GM18505 (cell line): ENCODE measurements at regions not wholly inside any gene's neighbourhood (a gene's known extent, or its start where the extent isn't known, plus 50 kb on each side); places are given as distances from the start of the nearest gene placed in this dataset.

Experiments used
- ATAC-seq: cut with Tn5 transposase; IDR thresholded peaks from one replicate; pipeline ENCODE4 v1.9.1; 2021; ENCODE audit not compliant: unreplicated experiment
- POLR2A ChIP-seq: IDR thresholded peaks from 4 replicates; pipeline ENCODE4 v1.6.1; 2011; ENCODE audit warnings: borderline replicate concordance; ENCODE audit not compliant: insufficient read depth, insufficient read length; ENCODE audit errors: extremely low read depth

DNA sequence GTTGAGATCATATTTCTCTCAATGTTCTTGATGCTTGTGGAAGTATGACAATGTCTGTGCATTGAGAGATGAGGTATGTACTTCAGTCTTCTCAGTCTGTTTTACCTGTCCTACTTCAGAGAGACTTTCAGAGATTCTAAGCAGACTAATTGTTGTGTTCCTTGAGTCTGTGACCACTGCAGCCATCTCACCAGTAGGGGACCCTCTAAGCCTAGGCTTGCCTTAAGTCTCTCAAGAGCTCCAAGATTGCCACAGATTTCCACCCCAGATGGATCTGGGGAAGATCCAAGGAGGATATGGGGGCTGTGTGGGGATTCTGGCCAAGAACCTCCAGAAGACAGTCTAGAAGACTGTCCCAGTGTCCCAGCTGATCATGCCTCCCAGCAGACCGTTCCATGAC lies 179.9 kb upstream of the PLET1 start:
- ATAC-seq: no peak
- no peak for TF ChIP-seq POLR2A

DNA sequence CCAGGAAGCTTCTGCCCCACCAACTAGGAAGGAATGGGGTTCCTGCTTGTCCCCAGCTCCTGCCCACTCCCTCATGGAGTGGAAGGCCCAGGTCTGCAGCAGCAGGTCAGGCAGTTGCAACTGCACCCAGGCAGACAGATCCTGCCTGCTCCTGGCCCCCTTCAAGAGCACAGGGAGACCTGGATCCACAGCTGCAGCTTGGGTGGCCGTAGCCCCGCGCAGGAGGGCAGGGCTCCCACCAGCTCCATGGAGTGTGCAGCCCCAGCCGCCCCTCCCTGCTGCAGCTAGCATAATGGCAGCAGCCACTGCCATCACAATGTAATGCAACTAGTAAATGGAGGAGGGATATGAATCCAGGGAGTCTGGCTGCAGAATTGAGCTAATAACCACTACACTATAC lies 187.5 kb upstream of the PLET1 start:
- ATAC-seq: no peak
- TF ChIP-seq POLR2A: no peak

DNA sequence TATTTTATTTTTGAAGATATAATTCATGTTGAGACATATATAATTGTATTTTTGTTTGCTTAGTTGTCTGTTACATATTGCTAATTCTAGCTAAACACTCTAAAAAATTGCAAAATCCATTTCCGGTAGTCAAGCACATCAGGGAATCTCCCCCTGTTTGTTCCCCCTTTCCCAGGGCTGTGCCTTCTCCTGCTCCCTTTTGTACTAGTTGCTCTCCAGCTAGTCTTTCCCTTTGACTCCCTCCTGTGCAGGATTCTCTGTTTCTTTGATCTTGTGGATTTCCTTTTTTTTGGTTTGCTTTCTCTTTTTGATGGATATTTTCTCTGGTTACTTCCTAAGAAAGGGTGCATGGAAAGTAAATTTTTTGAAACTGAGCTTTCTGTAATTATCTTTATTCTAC lies 188.1 kb upstream of the PLET1 start:
- no peak for ATAC-seq
- TF ChIP-seq POLR2A: no peak

DNA sequence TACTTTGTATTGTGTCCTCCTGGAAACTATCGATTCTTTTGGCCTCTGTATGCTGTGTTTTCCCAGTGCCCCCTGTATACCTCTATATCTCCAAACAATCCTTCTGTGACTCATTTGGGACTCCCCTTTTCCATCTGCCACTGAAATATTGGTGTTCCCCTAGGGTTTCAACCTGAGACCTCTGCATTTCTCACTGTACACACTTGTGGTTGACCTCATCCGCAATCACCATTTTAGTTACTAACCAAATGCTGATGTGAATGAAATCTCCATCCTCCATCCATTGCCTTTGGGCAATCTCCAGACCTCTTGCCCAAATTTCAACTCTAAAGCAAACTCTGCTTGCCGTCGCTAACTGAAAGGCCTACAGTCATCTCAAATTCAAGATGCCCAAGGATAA lies 190.6 kb upstream of the PLET1 start:
- no peak for TF ChIP-seq POLR2A
- ATAC-seq: no peak

- no peak for TF ChIP-seq POLR2A
These were observed 193.2 kb upstream of the PLET1 start for GRCh38 chr11:112453601-112454577.

DNA sequence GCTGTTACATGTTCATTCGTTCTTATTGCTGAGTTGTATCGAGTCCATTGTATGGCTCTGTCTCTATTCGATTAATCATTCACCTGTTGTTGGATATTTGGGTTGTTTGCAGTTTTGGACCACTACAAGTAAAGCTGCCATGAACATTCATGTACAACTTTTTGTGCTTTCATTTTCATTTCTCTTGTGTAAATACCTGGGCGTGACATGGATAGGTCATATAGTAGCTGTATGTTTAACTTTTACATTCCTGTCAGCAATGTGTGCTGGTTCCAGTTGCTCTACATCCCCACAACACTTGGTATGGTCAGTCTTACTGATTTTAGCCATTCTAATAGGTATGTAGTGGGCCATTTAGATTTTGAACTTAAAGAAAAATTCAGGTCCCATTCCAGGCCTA lies 194.2 kb upstream of the PLET1 start:
- no peak for ATAC-seq
- TF ChIP-seq POLR2A: no peak

More at GRCh38 chr11:112453601-112454577, 193.2 kb upstream of the PLET1 start:
- no peak for ATAC-seq

DNA sequence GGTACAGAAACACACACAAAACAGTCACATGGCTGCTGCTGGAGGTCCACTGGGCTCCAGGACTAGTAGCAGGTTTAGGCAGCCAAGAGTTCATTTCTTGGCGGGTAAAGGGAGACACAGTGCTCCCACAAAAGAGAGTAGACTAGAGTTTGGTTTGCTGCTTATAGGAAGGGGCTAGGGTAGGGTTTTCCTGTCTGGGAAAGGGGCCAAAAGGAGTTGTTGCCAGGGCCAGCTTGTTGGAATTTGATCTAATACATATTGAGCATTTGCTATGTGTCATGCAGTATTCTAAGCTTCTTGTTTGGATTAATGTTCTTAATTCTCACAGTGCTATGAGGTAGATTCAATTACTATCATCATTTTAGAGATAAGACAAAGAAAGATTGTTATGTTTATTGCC lies 195.1 kb upstream of the PLET1 start:
- TF ChIP-seq POLR2A: no peak
- ATAC-seq: no peak

DNA sequence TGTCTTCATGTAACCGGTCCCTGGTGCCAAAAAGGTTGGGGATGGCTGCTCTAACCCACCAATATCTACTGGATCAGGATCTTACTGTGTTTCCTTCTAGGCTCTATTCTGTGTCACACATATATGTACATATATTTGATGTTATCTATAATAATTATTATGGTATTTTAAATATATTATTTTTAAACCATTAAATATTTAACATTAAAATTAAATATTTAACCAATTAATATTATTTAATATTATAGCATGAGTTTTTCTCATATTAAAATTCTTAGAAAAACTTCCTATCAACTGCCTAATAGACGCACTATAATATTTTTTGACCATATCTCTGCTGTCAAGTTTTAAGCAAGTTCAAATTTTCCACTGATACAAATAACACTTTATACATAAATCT lies 196.9 kb upstream of the PLET1 start:
- ATAC-seq: no peak
- TF ChIP-seq POLR2A: no peak

GRCh38 chr11:112459001-112459400 lies 198.3 kb upstream of the PLET1 start:
- no peak for ATAC-seq
- no peak for TF ChIP-seq POLR2A

- ATAC-seq: no peak
- TF ChIP-seq POLR2A: no peak
These were observed 199.5 kb upstream of the PLET1 start for GRCh38 chr11:112460141-112460540.

DNA sequence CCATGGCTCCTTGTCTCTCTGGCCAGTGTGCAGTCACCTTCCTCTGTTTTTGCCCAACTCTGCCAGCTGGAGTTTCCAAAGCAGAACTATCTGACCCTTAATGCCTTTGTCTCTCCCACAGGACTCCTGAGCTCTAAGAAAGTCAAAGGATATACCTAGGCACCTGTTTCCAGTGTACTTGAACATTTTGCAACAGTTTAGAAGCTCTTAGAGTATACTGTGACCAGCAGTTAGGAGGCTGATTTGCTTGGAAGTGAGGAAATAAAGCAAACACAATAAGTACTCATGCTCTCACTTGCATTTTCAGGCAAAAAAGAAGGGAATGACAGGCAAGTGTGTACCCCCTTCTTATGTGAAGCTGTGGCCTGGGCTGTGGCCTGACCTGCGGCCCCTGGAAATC lies 204.3 kb upstream of the PLET1 start:
- no peak for ATAC-seq
- no peak for TF ChIP-seq POLR2A

GRCh38 chr11:112465433-112466024 lies 204.9 kb upstream of the PLET1 start:
- TF ChIP-seq POLR2A: no peak
- ATAC-seq: no peak

- TF ChIP-seq POLR2A: no peak
- no peak for ATAC-seq
These were observed 207.1 kb upstream of the PLET1 start for GRCh38 chr11:112467721-112468120.

DNA sequence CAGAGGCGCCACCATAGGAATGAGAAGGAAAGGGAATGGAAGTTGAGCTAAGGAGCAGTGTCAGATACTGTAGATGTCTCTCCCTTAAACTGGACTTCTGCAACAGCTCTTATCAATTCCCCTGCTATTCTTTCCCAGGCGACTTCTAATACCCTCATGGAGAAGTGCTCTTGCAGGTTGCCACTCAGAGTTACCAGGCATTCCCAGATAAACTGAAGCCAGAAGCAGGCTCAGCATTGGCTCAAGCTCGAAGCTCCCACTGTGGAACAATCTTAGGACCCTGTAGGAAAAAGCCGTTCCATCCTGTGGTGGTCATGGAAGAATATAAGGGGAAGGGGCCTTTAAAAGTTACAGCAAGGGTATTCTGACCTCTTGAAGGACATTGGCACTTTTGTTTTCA lies 208.7 kb upstream of the PLET1 start:
- no peak for ATAC-seq
- TF ChIP-seq POLR2A: no peak
